ENCODE measurements at regions not wholly inside any gene's neighbourhood (a gene's known extent, or its start where the extent isn't known, plus 50 kb on each side); places are given as distances from the start of the nearest gene placed in this dataset.
"Not testable (repeated sequence)": the region's sequence is repeated elsewhere in the genome, so short reads cannot be mapped to it uniquely, and the experiment has no call there.

DNA sequence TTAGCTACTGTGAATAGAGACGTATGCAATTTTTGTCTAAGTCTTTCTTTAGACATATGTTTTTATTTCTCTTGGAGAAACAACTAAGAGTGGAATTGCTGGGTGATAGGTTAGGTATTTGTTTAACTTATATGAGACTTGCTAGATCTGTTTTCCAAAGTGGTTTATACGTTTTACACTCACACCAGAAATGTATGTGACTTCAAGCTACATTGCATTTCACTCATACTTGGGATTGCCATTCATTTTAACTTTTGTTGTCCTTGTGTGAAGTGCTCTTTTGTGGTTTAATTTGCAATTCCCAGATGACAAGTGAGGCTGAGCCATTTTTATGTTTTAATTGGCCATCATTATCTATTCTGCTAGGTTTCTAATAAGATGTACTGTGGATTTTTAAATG, 817.2 kb downstream of the GLUD2 start:
- TF ChIP-seq EP300 (IDR thresholded peaks at IDR 0.05) (no peak), POLR2AphosphoS5 (IDR thresholded peaks at IDR 0.05) (no peak), POLR2A (IDR thresholded peaks at IDR 0.05) (no peak)
- TF ChIP-seq, protein P1, sequence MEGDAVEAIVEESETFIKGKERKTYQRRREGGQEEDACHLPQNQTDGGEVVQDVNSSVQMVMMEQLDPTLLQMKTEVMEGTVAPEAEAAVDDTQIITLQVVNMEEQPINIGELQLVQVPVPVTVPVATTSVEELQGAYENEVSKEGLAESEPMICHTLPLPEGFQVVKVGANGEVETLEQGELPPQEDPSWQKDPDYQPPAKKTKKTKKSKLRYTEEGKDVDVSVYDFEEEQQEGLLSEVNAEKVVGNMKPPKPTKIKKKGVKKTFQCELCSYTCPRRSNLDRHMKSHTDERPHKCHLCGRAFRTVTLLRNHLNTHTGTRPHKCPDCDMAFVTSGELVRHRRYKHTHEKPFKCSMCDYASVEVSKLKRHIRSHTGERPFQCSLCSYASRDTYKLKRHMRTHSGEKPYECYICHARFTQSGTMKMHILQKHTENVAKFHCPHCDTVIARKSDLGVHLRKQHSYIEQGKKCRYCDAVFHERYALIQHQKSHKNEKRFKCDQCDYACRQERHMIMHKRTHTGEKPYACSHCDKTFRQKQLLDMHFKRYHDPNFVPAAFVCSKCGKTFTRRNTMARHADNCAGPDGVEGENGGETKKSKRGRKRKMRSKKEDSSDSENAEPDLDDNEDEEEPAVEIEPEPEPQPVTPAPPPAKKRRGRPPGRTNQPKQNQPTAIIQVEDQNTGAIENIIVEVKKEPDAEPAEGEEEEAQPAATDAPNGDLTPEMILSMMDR (IDR thresholded peaks at IDR 0.05) = no peak
- WGBS, 2 donors (ENCODE audit: low coverage in 1 of 2) = 40 to 42% methylated on average over 2 of the region's 2 CpGs

DNA sequence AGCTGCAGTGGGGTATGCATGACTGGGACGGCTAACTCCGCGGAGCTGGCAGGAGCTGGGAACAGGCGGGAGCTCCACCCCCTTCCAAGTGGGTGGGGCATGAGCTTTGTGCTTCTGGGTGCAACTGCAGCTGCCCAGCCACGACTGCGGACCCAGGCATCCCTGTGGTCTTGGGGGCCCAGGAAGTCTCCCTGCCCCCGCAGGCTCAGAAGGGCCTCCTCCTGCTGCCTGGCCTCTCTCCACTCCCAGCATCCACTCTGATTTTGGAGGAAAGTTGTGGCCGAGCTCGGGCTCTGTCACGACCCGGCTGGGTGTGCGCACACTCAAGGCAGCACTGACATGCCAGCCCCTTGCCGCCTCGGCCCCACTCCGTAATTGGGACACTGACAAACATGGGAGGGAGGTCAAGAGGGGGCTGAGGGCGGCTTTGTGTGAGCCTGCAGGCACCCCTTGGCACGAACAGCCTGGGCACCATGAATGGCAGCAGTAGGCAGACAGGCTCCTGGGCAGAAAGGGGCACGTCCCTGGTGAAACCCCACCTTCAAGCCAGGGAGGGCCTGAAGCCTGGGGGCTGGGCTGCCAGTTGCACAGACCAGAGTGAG, 822.6 kb downstream of the GLUD2 start:
- H3K27me3 ChIP-seq = no peaks in the 10 kb centered on the region
- H3K9me3 ChIP-seq = no peaks in the 10 kb centered on the region
- no peaks in the 10 kb centered on the region for H3K4me1 ChIP-seq
- TF ChIP-seq POLR2AphosphoS5 (IDR thresholded peaks at IDR 0.05) = no peak
- TF ChIP-seq, protein P1 (IDR thresholded peaks at IDR 0.05) = no peak
- no peak for TF ChIP-seq POLR2A (IDR thresholded peaks at IDR 0.05)
- TF ChIP-seq EP300 (IDR thresholded peaks at IDR 0.05) = no peak
- H3K4me3 ChIP-seq = no peak overlapping the region
- H3K36me3 ChIP-seq = no peaks in the 10 kb centered on the region
- no CpG with 5 or more reads among the region's 18 CpGs for WGBS, 2 donors (ENCODE audit: low coverage in 1 of 2)
- H3K27ac ChIP-seq = no peak overlapping the region
- ATAC-seq = no peak

More for the DNA sequence above, 817.2 kb downstream of the GLUD2 start:
- H3K4me1 ChIP-seq = no peaks in the 10 kb centered on the region
- H3K9me3 ChIP-seq = no peaks in the 10 kb centered on the region
- no peak for ATAC-seq
- no peak overlapping the region for H3K27ac ChIP-seq
- no peaks in the 10 kb centered on the region for H3K27me3 ChIP-seq
- no peak overlapping the region for H3K4me3 ChIP-seq
- H3K36me3 ChIP-seq = no peaks in the 10 kb centered on the region

DNA sequence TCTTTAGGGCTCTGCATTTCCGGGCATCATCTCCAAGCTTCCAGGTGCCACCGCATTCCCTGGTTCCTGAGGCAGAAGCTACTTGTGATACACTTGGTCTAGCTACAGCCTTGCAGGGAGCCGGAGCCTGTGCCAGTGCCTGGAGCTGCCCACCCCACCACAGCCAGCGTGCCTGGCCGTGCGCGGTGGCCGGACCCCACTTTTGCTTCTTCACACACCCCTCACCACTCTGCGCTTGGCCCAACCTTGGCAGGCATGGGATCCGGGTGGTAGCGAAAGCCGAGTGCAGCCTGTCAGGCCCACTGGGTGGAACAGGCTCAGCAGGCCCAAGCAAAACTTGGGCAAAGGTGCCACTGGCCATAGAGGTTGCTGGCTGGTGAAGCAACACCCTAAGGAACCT, 823.7 kb downstream of the GLUD2 start:
- H3K4me3 ChIP-seq = no peak overlapping the region
- no peaks in the 10 kb centered on the region for H3K9me3 ChIP-seq
- H3K36me3 ChIP-seq = no peaks in the 10 kb centered on the region
- H3K27ac ChIP-seq = no peak overlapping the region
- no peaks in the 10 kb centered on the region for H3K27me3 ChIP-seq
- H3K4me1 ChIP-seq = no peaks in the 10 kb centered on the region
- TF ChIP-seq, protein P1 (IDR thresholded peaks at IDR 0.05) = no peak
- TF ChIP-seq POLR2A (IDR thresholded peaks at IDR 0.05) = no peak
- no peak for TF ChIP-seq EP300 (IDR thresholded peaks at IDR 0.05)
- TF ChIP-seq POLR2AphosphoS5 (IDR thresholded peaks at IDR 0.05) = no peak
- 100% methylated on average over 1 of the region's 12 CpGs; no CpG with 5 or more reads in 1 of the 2 donors for WGBS, 2 donors (ENCODE audit: low coverage in 1 of 2)
- ATAC-seq = no peak

DNA sequence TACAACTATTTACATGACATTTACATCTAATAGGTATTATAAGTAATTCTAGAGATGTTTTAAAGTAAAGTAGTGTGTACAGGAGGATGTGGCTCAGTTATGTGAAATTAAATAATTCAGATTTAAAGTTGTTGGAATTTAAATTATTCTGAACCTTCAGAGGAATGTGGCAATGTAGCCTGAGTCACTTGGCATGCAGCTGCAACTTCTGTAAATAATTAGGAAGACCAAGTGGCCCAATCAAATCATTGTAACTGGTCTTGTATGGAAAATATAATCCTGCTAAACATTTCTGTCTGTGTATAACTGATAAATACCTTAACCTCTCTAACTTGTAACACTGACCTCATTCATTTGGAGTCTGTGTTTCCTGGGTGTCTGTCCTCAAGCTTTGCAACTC, 828.9 kb downstream of the GLUD2 start:
- no peaks in the 10 kb centered on the region for H3K9me3 ChIP-seq
- ATAC-seq = no peak
- TF ChIP-seq, protein P1 (IDR thresholded peaks at IDR 0.05) = no peak
- TF ChIP-seq POLR2AphosphoS5 (IDR thresholded peaks at IDR 0.05) (no peak), POLR2A (IDR thresholded peaks at IDR 0.05) (no peak), EP300 (IDR thresholded peaks at IDR 0.05) (no peak)
- H3K4me3 ChIP-seq = no peak overlapping the region
- no peaks in the 10 kb centered on the region for H3K27me3 ChIP-seq
- no peaks in the 10 kb centered on the region for H3K36me3 ChIP-seq
- H3K4me1 ChIP-seq = no peaks in the 10 kb centered on the region
- no peak overlapping the region for H3K27ac ChIP-seq

DNA sequence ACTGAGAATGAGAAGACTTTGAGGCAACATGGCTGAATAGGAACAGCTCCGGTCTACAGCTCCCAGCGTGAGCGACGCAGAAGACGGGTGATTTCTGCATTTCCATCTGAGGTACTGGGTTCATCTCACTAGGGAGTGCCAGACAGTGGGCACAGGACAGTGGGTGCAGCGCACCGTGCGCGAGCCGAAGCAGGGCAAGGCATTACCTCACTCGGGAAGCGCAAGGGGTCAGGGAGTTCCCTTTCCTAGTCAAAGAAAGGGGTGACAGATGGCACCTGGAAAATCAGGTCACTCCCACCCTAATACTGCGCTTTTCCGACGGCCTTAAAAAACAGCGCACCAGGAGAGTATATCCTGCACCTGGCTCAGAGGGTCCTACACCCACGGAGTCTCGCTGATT, 829.9 kb downstream of the GLUD2 start:
- H3K4me1 ChIP-seq, H3K4me3 ChIP-seq, H3K27me3 ChIP-seq, ATAC-seq, H3K27ac ChIP-seq, H3K9me3 ChIP-seq, H3K36me3 ChIP-seq: not testable (repeated sequence)
- 93% methylated on average over 5 to 6 of the region's 18 CpGs for WGBS, 2 donors (ENCODE audit: low coverage in 1 of 2)
